HEK293 (cell line): ENCODE measurements at regions not wholly inside any gene's neighbourhood (a gene's known extent, or its start where the extent isn't known, plus 50 kb on each side); places are given as distances from the start of the nearest gene placed in this dataset.

Source experiments
- CTCF ChIA-PET: fragments of 350-600 bp; formaldehyde crosslinking; extraction: SDS; loops from one replicate; lab custom pipeline; 2021; ENCODE audit warnings: antibody characterized with exemption; lab: Yijun Ruan, JAX
- POLR2A ChIA-PET: fragments of 300-600 bp; formaldehyde crosslinking; extraction: SDS; loops from one replicate; lab custom pipeline; 2020; ENCODE audit warnings: antibody characterized with exemption, inconsistent platforms; lab: Yijun Ruan, JAX
- H3K27ac ChIP-seq: fragments of 200-500 bp; sonication (Bioruptor generic); 2 replicates; pipeline ENCODE4 v1.5.1; 2014; ENCODE audit warnings: low read depth, low read length, control low read depth, inconsistent platforms; ENCODE audit errors: extremely low read depth
- H3K36me3 ChIP-seq, 2 experiments: fragments of 200-500 bp in 1 of 2; sonication (Bioruptor generic) in 1 of 2; 1 replicate in 1 of 2; 2 replicates in 1 of 2; pipeline ENCODE4 v1.5.1; 2014 to 2017; ENCODE audit warnings: inconsistent platforms in 2 of 2, low read length in 2 of 2; ENCODE audit not compliant: control insufficient read depth in 2 of 2, insufficient read depth in 1 of 2
- H3K4me1 ChIP-seq: fragments of 200-500 bp; sonication (Bioruptor generic); 2 replicates; pipeline ENCODE4 v1.5.1; 2014; ENCODE audit warnings: mild to moderate bottlenecking, low read length, inconsistent platforms; ENCODE audit not compliant: control insufficient read depth, insufficient read depth
- H3K4me3 ChIP-seq: 2 replicates; pipeline ENCODE4 v1.5.1; 2011; ENCODE audit warnings: low read depth, mild to moderate bottlenecking, control low read depth, low read length, moderate library complexity
- H3K9me3 ChIP-seq: fragments of 200-500 bp; sonication (Bioruptor generic); 2 replicates; pipeline ENCODE4 v1.5.1; 2014; ENCODE audit warnings: low read depth, low read length, inconsistent platforms; ENCODE audit not compliant: control insufficient read depth, insufficient read depth
- GLIS1 ChIP-seq: fragments of 450-650 bp; formaldehyde crosslinking; IDR thresholded peaks from 2 replicates; pipeline ENCODE4 v1.5.1; 2016; ENCODE audit warnings: missing biosample characterization, missing genetic modification characterization
- GLIS2 ChIP-seq: fragments of 450-650 bp; formaldehyde crosslinking; IDR thresholded peaks from 2 replicates; pipeline ENCODE4 v1.5.1; 2016; ENCODE audit warnings: missing biosample characterization, missing genetic modification characterization
- KLF8 ChIP-seq: fragments of 450-650 bp; formaldehyde crosslinking; IDR thresholded peaks from 2 replicates; pipeline ENCODE4 v1.5.1; 2016; ENCODE audit warnings: missing biosample characterization, missing genetic modification characterization
- SCRT1 ChIP-seq: fragments of 450-650 bp; formaldehyde crosslinking; IDR thresholded peaks from 2 replicates; pipeline ENCODE4 v1.5.1; 2016; ENCODE audit warnings: missing biosample characterization, missing genetic modification characterization, borderline replicate concordance
- SP7 ChIP-seq: fragments of 450-650 bp; formaldehyde crosslinking; IDR thresholded peaks from 2 replicates; pipeline ENCODE4 v1.5.1; 2016; ENCODE audit warnings: missing biosample characterization, missing genetic modification characterization
- TCF7L2 ChIP-seq: IDR thresholded peaks from 2 replicates; pipeline ENCODE4 v1.6.1; 2011; ENCODE audit warnings: low read depth, mild to moderate bottlenecking, inconsistent platforms, low read length, moderate library complexity, borderline replicate concordance
- WT1 ChIP-seq: fragments of 450-650 bp; formaldehyde crosslinking; IDR thresholded peaks from 2 replicates; pipeline ENCODE4 v1.5.1; 2016; ENCODE audit warnings: missing biosample characterization, missing genetic modification characterization
- ZEB2 ChIP-seq: fragments of 450-650 bp; formaldehyde crosslinking; IDR thresholded peaks from 2 replicates; pipeline ENCODE4 v1.5.1; 2016; ENCODE audit warnings: missing biosample characterization, missing genetic modification characterization
- ZNF10 ChIP-seq: fragments of 450-650 bp; formaldehyde crosslinking; IDR thresholded peaks from 2 replicates; pipeline ENCODE4 v1.5.1; 2017; ENCODE audit warnings: missing biosample characterization, missing genetic modification characterization
- ZNF132 ChIP-seq: fragments of 450-650 bp; formaldehyde crosslinking; IDR thresholded peaks from 2 replicates; pipeline ENCODE4 v1.5.1; 2017; ENCODE audit warnings: missing biosample characterization, missing genetic modification characterization, borderline replicate concordance
- ZNF175 ChIP-seq: fragments of 450-650 bp; formaldehyde crosslinking; IDR thresholded peaks from 2 replicates; pipeline ENCODE4 v1.5.1; 2016; ENCODE audit warnings: missing biosample characterization, missing genetic modification characterization
- ZNF341 ChIP-seq: fragments of 450-650 bp; formaldehyde crosslinking; IDR thresholded peaks from 2 replicates; pipeline ENCODE4; 2016; ENCODE audit warnings: low read depth, missing biosample characterization, missing genetic modification characterization
- ZNF514 ChIP-seq: fragments of 450-650 bp; formaldehyde crosslinking; IDR thresholded peaks from 2 replicates; pipeline ENCODE4 v1.5.1; 2016; ENCODE audit warnings: missing biosample characterization, missing genetic modification characterization
- ZNF610 ChIP-seq: fragments of 450-650 bp; formaldehyde crosslinking; IDR thresholded peaks from 2 replicates; pipeline ENCODE4 v1.5.1; 2016; ENCODE audit warnings: missing biosample characterization, missing genetic modification characterization, borderline replicate concordance
- ZNF623 ChIP-seq: fragments of 450-650 bp; formaldehyde crosslinking; IDR thresholded peaks from 2 replicates; pipeline ENCODE4 v1.5.1; 2016; ENCODE audit warnings: missing biosample characterization, missing genetic modification characterization
- ZNF660 ChIP-seq: fragments of 450-650 bp; IDR thresholded peaks from 2 replicates; pipeline ENCODE4 v1.5.1; 2018; ENCODE audit warnings: missing biosample characterization, mild to moderate bottlenecking, missing genetic modification characterization
- TF ChIP-seq, protein P1 (sequence below): fragments of 450-650 bp; formaldehyde crosslinking; IDR thresholded peaks from 2 replicates; pipeline ENCODE4 v1.5.1; 2016; ENCODE audit warnings: missing biosample characterization, missing genetic modification characterization
- TF ChIP-seq, protein P2 (sequence below): sonication (generic); formaldehyde crosslinking; IDR thresholded peaks from 2 replicates; pipeline ENCODE4 v1.8.1; 2022; ENCODE audit warnings: mild to moderate bottlenecking, moderate library complexity, missing genetic modification reagents
- TF ChIP-seq, protein P3 (sequence below): fragments of 450-650 bp; formaldehyde crosslinking; conservative IDR thresholded peaks from 2 replicates; pipeline ENCODE4 v1.5.1; 2016; ENCODE audit warnings: low read depth, missing biosample characterization, missing genetic modification characterization
- TF ChIP-seq, protein P4 (sequence below): fragments of 450-650 bp; formaldehyde crosslinking; IDR thresholded peaks from 2 replicates; pipeline ENCODE4 v1.5.1; 2016; ENCODE audit warnings: missing biosample characterization, missing genetic modification characterization

DNA sequence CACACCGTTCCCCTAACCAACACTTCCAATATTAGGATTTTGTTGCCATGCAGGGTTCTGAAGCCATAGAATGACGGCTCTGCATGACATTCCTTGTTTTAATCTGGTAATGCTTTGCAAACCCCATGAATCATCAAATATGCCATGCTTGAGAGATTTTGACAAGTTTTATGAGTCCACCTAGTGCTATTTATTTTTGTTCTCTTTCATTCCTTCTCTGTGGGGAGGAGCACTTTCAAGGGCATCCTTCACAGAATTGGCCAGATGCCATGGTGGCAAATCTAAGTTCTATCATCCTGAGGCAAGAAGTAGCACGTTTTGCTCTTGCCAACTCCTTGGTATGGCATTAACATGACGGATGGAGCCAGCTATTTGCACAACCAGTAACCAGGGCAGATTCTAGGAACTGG is 268.4 kb downstream of the FAM76B start (continued):
- TF ChIP-seq SCRT1 (tag by site-specific recombination) (0 out of 2 replicates have a peak, but pooled peaks have one; percentile 18), ZNF514 (no peak), TCF7L2 (peak; percentile 72; the same call in 1 of the 2 replicates), KLF8 (peak; percentile 75; the same call in 1 of the 2 replicates), ZEB2 (tag by site-specific recombination) (peak; percentile 83), WT1 (tag by site-specific recombination) (peak; percentile 96), ZNF132 (tag by site-specific recombination) (no peak), GLIS2 (tag by site-specific recombination) (peak; percentile 26; the same call in 1 of the 2 replicates), GLIS1 (tag by site-specific recombination) (peak; percentile 86), ZNF175 (no peak), ZNF341 (tag by site-specific recombination) (peak; percentile 88), ZNF660 (peak; percentile 77)
- TF ChIP-seq, protein P1, sequence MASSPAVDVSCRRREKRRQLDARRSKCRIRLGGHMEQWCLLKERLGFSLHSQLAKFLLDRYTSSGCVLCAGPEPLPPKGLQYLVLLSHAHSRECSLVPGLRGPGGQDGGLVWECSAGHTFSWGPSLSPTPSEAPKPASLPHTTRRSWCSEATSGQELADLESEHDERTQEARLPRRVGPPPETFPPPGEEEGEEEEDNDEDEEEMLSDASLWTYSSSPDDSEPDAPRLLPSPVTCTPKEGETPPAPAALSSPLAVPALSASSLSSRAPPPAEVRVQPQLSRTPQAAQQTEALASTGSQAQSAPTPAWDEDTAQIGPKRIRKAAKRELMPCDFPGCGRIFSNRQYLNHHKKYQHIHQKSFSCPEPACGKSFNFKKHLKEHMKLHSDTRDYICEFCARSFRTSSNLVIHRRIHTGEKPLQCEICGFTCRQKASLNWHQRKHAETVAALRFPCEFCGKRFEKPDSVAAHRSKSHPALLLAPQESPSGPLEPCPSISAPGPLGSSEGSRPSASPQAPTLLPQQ (tag by site-specific recombination): peak; percentile 90
- TF ChIP-seq, protein P2, sequence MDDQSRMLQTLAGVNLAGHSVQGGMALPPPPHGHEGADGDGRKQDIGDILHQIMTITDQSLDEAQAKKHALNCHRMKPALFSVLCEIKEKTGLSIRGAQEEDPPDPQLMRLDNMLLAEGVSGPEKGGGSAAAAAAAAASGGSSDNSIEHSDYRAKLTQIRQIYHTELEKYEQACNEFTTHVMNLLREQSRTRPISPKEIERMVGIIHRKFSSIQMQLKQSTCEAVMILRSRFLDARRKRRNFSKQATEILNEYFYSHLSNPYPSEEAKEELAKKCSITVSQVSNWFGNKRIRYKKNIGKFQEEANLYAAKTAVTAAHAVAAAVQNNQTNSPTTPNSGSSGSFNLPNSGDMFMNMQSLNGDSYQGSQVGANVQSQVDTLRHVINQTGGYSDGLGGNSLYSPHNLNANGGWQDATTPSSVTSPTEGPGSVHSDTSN (CRISPR knock-in tag): no peak

DNA sequence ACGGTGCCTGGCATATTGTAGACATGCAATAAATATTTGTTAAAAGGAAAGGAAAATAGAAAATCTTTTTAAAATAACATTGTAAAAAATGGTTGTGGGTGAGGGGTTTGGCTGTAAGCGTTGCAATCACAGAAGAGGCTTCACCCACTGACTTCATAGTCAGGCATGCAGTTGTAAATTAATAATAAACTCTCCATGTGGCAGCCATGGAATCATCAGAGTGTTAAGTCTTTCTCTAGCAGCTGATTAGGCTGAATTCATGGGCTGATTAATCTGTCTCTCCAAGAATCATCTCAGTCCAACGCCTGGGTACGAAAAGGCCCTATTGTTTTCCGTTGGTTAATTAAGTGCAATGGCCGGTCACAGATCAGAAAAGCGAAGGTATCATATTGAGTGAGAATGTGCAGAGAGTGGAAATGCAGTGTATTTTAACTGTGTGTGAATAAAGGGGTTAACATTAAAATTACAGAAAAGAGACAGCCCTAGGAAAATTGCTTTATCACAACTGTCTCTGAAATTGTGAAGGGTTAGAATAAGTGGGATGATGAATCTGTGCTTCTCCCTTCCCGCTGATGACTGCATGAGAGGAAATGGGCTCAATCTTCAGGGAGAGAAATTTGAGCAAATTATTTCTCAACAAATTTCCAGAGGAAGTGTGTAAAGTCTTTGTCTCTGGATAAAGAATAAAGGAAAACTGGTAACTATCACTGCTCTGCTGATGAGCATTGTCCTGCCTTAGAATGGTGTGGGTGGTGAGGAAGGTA is 269.0 kb downstream of the FAM76B start:
- CTCF ChIA-PET: interaction anchor here (0.7 kb wide), 1 partner anchor 13 kb away, joined by 3 read pairs; no protein-coding TSS in a partner anchor
- peak overlapping the region; percentile 16; the same call in 1 of the 2 replicates for H3K27ac ChIP-seq
- TF ChIP-seq ZNF10 (tag by site-specific recombination) (0 out of 2 replicates have a peak, but pooled peaks have one; percentile 14), SP7 (tag by site-specific recombination) (no peak)
- TF ChIP-seq, all 188 proteins: peak for 1
- no peaks in the 10 kb centered on the region for H3K9me3 ChIP-seq
- H3K4me1 ChIP-seq: peaks cover 16% of the 10 kb centered on the region
- H3K4me3 ChIP-seq: no peak overlapping the region
- POLR2A ChIA-PET: interaction anchor here (1.0 kb wide), 1 partner anchor 21 kb away, joined by 3 read pairs; no protein-coding TSS in a partner anchor
- H3K36me3 ChIP-seq: no peaks in the 10 kb centered on the region

DNA sequence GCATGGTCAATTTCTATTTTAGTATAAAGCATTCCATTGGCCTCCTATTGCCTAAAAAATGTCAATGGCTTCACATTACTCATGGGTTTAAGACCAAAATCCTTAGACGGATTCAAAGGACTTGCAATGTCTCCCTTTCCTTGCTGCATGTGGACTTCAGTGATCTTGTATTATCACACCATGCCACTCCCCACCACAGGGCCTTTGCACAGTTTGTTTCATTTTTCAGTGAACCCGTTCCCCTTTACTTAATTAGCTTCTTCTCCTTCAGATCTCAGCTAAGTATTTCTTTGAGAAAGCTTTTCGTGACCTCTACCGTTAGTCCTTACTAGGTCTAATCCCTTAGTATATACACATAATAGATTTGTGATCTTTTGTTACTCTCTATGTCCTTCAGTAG is 269.7 kb downstream of the FAM76B start:
- no peak overlapping the region for H3K27ac ChIP-seq
- peaks cover 16% of the 10 kb centered on the region for H3K4me1 ChIP-seq
- ChIA-PET CTCF (interaction anchor here (0.7 kb wide), 1 partner anchor 12 kb away, joined by 3 read pairs; no protein-coding TSS in a partner anchor), POLR2A (no interaction called here)
- TF ChIP-seq, protein P3, sequence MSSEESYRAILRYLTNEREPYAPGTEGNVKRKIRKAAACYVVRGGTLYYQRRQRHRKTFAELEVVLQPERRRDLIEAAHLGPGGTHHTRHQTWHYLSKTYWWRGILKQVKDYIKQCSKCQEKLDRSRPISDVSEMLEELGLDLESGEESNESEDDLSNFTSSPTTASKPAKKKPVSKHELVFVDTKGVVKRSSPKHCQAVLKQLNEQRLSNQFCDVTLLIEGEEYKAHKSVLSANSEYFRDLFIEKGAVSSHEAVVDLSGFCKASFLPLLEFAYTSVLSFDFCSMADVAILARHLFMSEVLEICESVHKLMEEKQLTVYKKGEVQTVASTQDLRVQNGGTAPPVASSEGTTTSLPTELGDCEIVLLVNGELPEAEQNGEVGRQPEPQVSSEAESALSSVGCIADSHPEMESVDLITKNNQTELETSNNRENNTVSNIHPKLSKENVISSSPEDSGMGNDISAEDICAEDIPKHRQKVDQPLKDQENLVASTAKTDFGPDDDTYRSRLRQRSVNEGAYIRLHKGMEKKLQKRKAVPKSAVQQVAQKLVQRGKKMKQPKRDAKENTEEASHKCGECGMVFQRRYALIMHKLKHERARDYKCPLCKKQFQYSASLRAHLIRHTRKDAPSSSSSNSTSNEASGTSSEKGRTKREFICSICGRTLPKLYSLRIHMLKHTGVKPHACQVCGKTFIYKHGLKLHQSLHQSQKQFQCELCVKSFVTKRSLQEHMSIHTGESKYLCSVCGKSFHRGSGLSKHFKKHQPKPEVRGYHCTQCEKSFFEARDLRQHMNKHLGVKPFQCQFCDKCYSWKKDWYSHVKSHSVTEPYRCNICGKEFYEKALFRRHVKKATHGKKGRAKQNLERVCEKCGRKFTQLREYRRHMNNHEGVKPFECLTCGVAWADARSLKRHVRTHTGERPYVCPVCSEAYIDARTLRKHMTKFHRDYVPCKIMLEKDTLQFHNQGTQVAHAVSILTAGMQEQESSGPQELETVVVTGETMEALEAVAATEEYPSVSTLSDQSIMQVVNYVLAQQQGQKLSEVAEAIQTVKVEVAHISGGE (tag by site-specific recombination): no peak
- no peak for TF ChIP-seq SCRT1 (tag by site-specific recombination)
- TF ChIP-seq, protein P4, sequence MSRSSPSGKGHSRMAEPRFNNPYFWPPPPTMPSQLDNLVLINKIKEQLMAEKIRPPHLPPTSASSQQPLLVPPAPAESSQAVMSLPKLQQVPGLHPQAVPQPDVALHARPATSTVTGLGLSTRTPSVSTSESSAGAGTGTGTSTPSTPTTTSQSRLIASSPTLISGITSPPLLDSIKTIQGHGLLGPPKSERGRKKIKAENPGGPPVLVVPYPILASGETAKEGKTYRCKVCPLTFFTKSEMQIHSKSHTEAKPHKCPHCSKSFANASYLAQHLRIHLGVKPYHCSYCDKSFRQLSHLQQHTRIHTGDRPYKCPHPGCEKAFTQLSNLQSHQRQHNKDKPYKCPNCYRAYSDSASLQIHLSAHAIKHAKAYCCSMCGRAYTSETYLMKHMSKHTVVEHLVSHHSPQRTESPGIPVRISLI (tag by site-specific recombination): no peak
- TF ChIP-seq ZNF623 (tag by site-specific recombination): peak; percentile 80
- no peak for TF ChIP-seq ZNF610 (tag by site-specific recombination)
- no peaks in the 10 kb centered on the region for H3K9me3 ChIP-seq
- no peaks in the 10 kb centered on the region for H3K36me3 ChIP-seq
- H3K4me3 ChIP-seq: no peak overlapping the region
